LNCaP clone FGC (cell line): ENCODE measurements at regions not wholly inside any gene's neighbourhood (a gene's known extent, or its start where the extent isn't known, plus 50 kb on each side); places are given as distances from the start of the nearest gene placed in this dataset.

Experiments used
- DNase-seq: peaks from one replicate; pipeline ENCODE4 v3.0.0-alpha.2; 2011; ENCODE audit warnings: low read depth
- H3K4me3 ChIP-seq: 2 replicates; pipeline ENCODE4 v1.5.1; 2011; ENCODE audit warnings: mild to moderate bottlenecking, low read depth, low read length, control low read depth
- CTCF ChIP-seq: IDR thresholded peaks from 2 replicates; pipeline ENCODE4 v1.5.1; 2012; ENCODE audit warnings: mild to moderate bottlenecking; ENCODE audit not compliant: control insufficient read depth, insufficient read depth; ENCODE audit errors: extremely low read depth

- no peak for DNase-seq
- H3K4me3 ChIP-seq: no peak overlapping the region
- TF ChIP-seq CTCF: no peak
These were observed 536.5 kb upstream of the FZD8 start for GRCh38 chr10:36178616-36179015.

GRCh38 chr10:36177071-36177470 lies 535.0 kb upstream of the FZD8 start:
- TF ChIP-seq CTCF: no peak
- no peak overlapping the region for H3K4me3 ChIP-seq
- DNase-seq: no peak

- TF ChIP-seq CTCF: no peak
- no peak for DNase-seq
- no peak overlapping the region for H3K4me3 ChIP-seq
These were observed 533.9 kb upstream of the FZD8 start for GRCh38 chr10:36175954-36176353.

GRCh38 chr10:36173364-36173763 lies 531.3 kb upstream of the FZD8 start:
- no peak overlapping the region for H3K4me3 ChIP-seq
- TF ChIP-seq CTCF: no peak

GRCh38 chr10:36171953-36172940 lies 530.2 kb upstream of the FZD8 start:
- DNase-seq: no peak
- H3K4me3 ChIP-seq: no peak overlapping the region
- no peak for TF ChIP-seq CTCF

More at GRCh38 chr10:36173364-36173763, 531.3 kb upstream of the FZD8 start:
- peak; percentile 74 for DNase-seq

- TF ChIP-seq CTCF: no peak
- H3K4me3 ChIP-seq: no peak overlapping the region
- no peak for DNase-seq
These were observed 529.5 kb upstream of the FZD8 start for GRCh38 chr10:36171556-36171952.
